Fibroblast of lung (primary cell): ENCODE measurements at regions not wholly inside any gene's neighbourhood (a gene's known extent, or its start where the extent isn't known, plus 50 kb on each side); places are given as distances from the start of the nearest gene placed in this dataset.

ENCODE experiments used
- DNase-seq, 2 donors: peaks; one replicate each; pipeline versions ENCODE4 v3.0.0 to v3.0.0-alpha.2; 2010; ENCODE audit warnings: low read depth in 2 of 2
- H2AFZ ChIP-seq: 2 replicates; pipeline ENCODE4 v1.5.1; 2012; ENCODE audit warnings: low read length, control low read depth, inconsistent platforms
- H3K27ac ChIP-seq: 2 replicates; pipeline ENCODE4 v1.5.1; 2011; ENCODE audit warnings: low read length, control low read depth; ENCODE audit not compliant: insufficient read depth
- H3K27me3 ChIP-seq: 2 replicates; pipeline ENCODE4 v1.5.1; 2011; ENCODE audit warnings: mild to moderate bottlenecking, low read length; ENCODE audit not compliant: control insufficient read depth, insufficient read depth
- H3K36me3 ChIP-seq: 2 replicates; pipeline ENCODE4 v1.5.1; 2011; ENCODE audit warnings: low read length; ENCODE audit not compliant: control insufficient read depth, insufficient read depth
- H3K4me1 ChIP-seq: 2 replicates; pipeline ENCODE4 v1.5.1; 2011; ENCODE audit warnings: low read length; ENCODE audit not compliant: control insufficient read depth, insufficient read depth; ENCODE audit errors: extremely low read depth
- H3K4me2 ChIP-seq: 2 replicates; pipeline ENCODE4 v1.5.1; 2011; ENCODE audit warnings: low read length, control low read depth; ENCODE audit not compliant: insufficient read depth; ENCODE audit errors: extremely low read depth
- H3K4me3 ChIP-seq, 4 experiments: fragments of 200-600 bp in 1 of 4; sonication (generic) in 1 of 4; replicated peaks in 1 of 4; 2 replicates each; pipeline ENCODE4 v1.5.1; 2011 to 2016; ENCODE audit warnings: low read length in 4 of 4, low read depth in 3 of 4, mild to moderate bottlenecking in 3 of 4, control low read depth in 2 of 4, inconsistent platforms in 1 of 4, mixed read lengths in 1 of 4; ENCODE audit not compliant: insufficient read depth in 1 of 4; ENCODE audit errors: control extremely low read depth in 1 of 4
- H3K79me2 ChIP-seq: 2 replicates; pipeline ENCODE4 v1.5.1; 2012; ENCODE audit warnings: mild to moderate bottlenecking, low read length, inconsistent platforms; ENCODE audit not compliant: control insufficient read depth, insufficient read depth
- H3K9ac ChIP-seq: 2 replicates; pipeline ENCODE4 v1.5.1; 2011; ENCODE audit warnings: mild to moderate bottlenecking, low read length, control low read depth; ENCODE audit not compliant: insufficient read depth
- H3K9me3 ChIP-seq: 2 replicates; pipeline ENCODE4 v1.5.1; 2012; ENCODE audit warnings: low read depth, low read length; ENCODE audit not compliant: control insufficient read depth, insufficient read depth
- H4K20me1 ChIP-seq: 2 replicates; pipeline ENCODE4 v1.5.1; 2011; ENCODE audit warnings: low read length; ENCODE audit not compliant: control insufficient read depth, insufficient read depth; ENCODE audit errors: extremely low read depth
- EZH2 ChIP-seq: IDR thresholded peaks from 2 replicates; pipeline ENCODE4 v1.5.1; 2012; ENCODE audit warnings: low read length, control low read depth, mild to moderate bottlenecking; ENCODE audit errors: missing control alignments
- TF ChIP-seq, protein P1 (sequence below), 2 donors: IDR thresholded peaks in 1 of 2; conservative IDR thresholded peaks in 1 of 2; 1 replicate in 1 of 2; 2 replicates in 1 of 2; pipeline ENCODE4 v1.5.1; 2011 to 2012; ENCODE audit warnings: low read length in 2 of 2, control low read depth in 1 of 2, inconsistent platforms in 1 of 2, low read depth in 1 of 2, mild to moderate bottlenecking in 1 of 2

GRCh38 chr5:130651440-130651839 is 513.6 kb downstream of the HINT1 start:
- Histone ChIP-seq H3K36me3 (no peaks in the 10 kb centered on the region), H3K4me2 (no peak overlapping the region), H3K4me3 (no peak overlapping the region), H3K27ac (no peak overlapping the region), H3K9me3 (no peaks in the 10 kb centered on the region), H3K4me1 (no peaks in the 10 kb centered on the region), H3K79me2 (no peaks in the 10 kb centered on the region), H3K9ac (no peak overlapping the region), H4K20me1 (no peaks in the 10 kb centered on the region), H3K27me3 (no peaks in the 10 kb centered on the region), H2AFZ (no peak overlapping the region)
- TF ChIP-seq EZH2: no peak
- TF ChIP-seq, protein P1, sequence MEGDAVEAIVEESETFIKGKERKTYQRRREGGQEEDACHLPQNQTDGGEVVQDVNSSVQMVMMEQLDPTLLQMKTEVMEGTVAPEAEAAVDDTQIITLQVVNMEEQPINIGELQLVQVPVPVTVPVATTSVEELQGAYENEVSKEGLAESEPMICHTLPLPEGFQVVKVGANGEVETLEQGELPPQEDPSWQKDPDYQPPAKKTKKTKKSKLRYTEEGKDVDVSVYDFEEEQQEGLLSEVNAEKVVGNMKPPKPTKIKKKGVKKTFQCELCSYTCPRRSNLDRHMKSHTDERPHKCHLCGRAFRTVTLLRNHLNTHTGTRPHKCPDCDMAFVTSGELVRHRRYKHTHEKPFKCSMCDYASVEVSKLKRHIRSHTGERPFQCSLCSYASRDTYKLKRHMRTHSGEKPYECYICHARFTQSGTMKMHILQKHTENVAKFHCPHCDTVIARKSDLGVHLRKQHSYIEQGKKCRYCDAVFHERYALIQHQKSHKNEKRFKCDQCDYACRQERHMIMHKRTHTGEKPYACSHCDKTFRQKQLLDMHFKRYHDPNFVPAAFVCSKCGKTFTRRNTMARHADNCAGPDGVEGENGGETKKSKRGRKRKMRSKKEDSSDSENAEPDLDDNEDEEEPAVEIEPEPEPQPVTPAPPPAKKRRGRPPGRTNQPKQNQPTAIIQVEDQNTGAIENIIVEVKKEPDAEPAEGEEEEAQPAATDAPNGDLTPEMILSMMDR (conservative IDR thresholded peaks at IDR 0.05 in 1 of 2, IDR thresholded peaks at IDR 0.05 in 1 of 2; ENCODE audit: low read depth in 1 of 2, low read length in 2 of 2): no peak
- DNase-seq: no peak

GRCh38 chr5:130643321-130643720 is 521.7 kb downstream of the HINT1 start:
- no peak overlapping the region for H3K9ac ChIP-seq
- H4K20me1 ChIP-seq: no peaks in the 10 kb centered on the region

GRCh38 chr5:130642461-130642860 is 522.6 kb downstream of the HINT1 start:
- no peak for TF ChIP-seq EZH2
- TF ChIP-seq, protein P1 (conservative IDR thresholded peaks at IDR 0.05 in 1 of 2, IDR thresholded peaks at IDR 0.05 in 1 of 2; ENCODE audit: low read depth in 1 of 2, low read length in 2 of 2): no peak
- no peak overlapping the region for H3K9ac ChIP-seq
- H3K27ac ChIP-seq: no peak overlapping the region
- no peaks in the 10 kb centered on the region for H3K36me3 ChIP-seq
- H3K4me2 ChIP-seq: no peak overlapping the region
- H2AFZ ChIP-seq: no peak overlapping the region
- no peak for DNase-seq
- H3K79me2 ChIP-seq: no peaks in the 10 kb centered on the region
- no peaks in the 10 kb centered on the region for H3K27me3 ChIP-seq
- H4K20me1 ChIP-seq: no peaks in the 10 kb centered on the region
- H3K4me1 ChIP-seq: no peaks in the 10 kb centered on the region
- H3K9me3 ChIP-seq: no peaks in the 10 kb centered on the region
- H3K4me3 ChIP-seq: no peak overlapping the region

More at GRCh38 chr5:130643321-130643720, 521.7 kb downstream of the HINT1 start:
- H3K27ac ChIP-seq: no peak overlapping the region
- H3K4me1 ChIP-seq: no peaks in the 10 kb centered on the region
- no peak overlapping the region for H2AFZ ChIP-seq
- H3K4me2 ChIP-seq: no peak overlapping the region
- H3K36me3 ChIP-seq: no peaks in the 10 kb centered on the region
- no peak for DNase-seq
- no peaks in the 10 kb centered on the region for H3K9me3 ChIP-seq
- H3K4me3 ChIP-seq: no peak overlapping the region
- H3K27me3 ChIP-seq: no peaks in the 10 kb centered on the region
- no peaks in the 10 kb centered on the region for H3K79me2 ChIP-seq
- no peak for TF ChIP-seq EZH2
- TF ChIP-seq, protein P1 (conservative IDR thresholded peaks at IDR 0.05 in 1 of 2, IDR thresholded peaks at IDR 0.05 in 1 of 2; ENCODE audit: low read depth in 1 of 2, low read length in 2 of 2): no peak
